GM06990 (cell line): ENCODE measurements at regions not wholly inside any gene's neighbourhood (a gene's known extent, or its start where the extent isn't known, plus 50 kb on each side); places are given as distances from the start of the nearest gene placed in this dataset.
"Not testable (repeated sequence)": the region's sequence is repeated elsewhere in the genome, so short reads cannot be mapped to it uniquely, and the experiment has no call there.

Experiments
- DNase-seq: peaks from one replicate; pipeline ENCODE4 v3.0.0-alpha.2; 2011; ENCODE audit not compliant: insufficient read length; ENCODE audit errors: extremely low read depth
- H3K27me3 ChIP-seq: replicated peaks from 2 replicates; pipeline ENCODE4 v1.6.0; 2011; ENCODE audit warnings: low read length; ENCODE audit not compliant: control insufficient read depth, insufficient read depth
- H3K36me3 ChIP-seq: 2 replicates; pipeline ENCODE4 v1.5.1; 2011; ENCODE audit warnings: low read length; ENCODE audit not compliant: control insufficient read depth, insufficient read depth
- H3K4me3 ChIP-seq: replicated peaks from 2 replicates; pipeline ENCODE4 v1.5.1; 2011; ENCODE audit warnings: low read depth, mild to moderate bottlenecking, control low read depth, low read length
- CTCF ChIP-seq: IDR thresholded peaks from 2 replicates; pipeline ENCODE4 v1.5.1; 2011; ENCODE audit warnings: low read length, control low read depth, mild to moderate bottlenecking, inconsistent platforms; ENCODE audit not compliant: insufficient read depth, poor library complexity, severe bottlenecking

GRCh38 chr12:62069976-62070375, 190.2 kb upstream of the USP15 start:
- DNase-seq: no peak
- Histone ChIP-seq H3K27me3 (no peaks in the 10 kb centered on the region), H3K36me3 (no peaks in the 10 kb centered on the region), H3K4me3 (no peak overlapping the region)
- no peak for TF ChIP-seq CTCF

GRCh38 chr12:62073236-62073635, 187.0 kb upstream of the USP15 start:
- DNase-seq, H3K27me3 ChIP-seq, H3K4me3 ChIP-seq, H3K36me3 ChIP-seq: not testable (repeated sequence)

GRCh38 chr12:62075870-62076269, 184.3 kb upstream of the USP15 start:
- no peaks in the 10 kb centered on the region for H3K27me3 ChIP-seq
- H3K36me3 ChIP-seq: no peaks in the 10 kb centered on the region
- no peak overlapping the region for H3K4me3 ChIP-seq
- TF ChIP-seq CTCF: no peak
- no peak for DNase-seq

GRCh38 chr12:62078020-62078419, 182.2 kb upstream of the USP15 start:
- H3K36me3 ChIP-seq: no peaks in the 10 kb centered on the region
- no peak for TF ChIP-seq CTCF

DNA sequence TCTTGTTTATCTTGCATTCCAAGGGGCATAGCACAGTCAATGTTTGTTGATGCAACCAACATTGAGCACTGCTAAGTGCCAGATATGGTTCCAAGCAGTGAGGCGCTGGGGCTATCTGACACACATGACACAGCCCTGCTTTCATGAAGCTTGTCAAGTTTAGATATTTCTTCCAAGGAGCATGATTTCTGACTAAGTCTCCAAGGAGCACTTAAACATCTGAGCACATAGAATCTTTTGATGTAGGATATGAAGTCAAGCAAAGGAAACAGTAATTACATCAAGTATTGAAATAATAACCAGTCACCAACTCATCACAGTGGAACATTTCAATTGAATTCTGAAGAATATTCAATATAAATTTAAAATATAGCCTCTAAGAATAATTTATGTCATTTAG, 177.8 kb upstream of the USP15 start:
- Histone ChIP-seq H3K27me3 (no peaks in the 10 kb centered on the region), H3K4me3 (no peak overlapping the region), H3K36me3 (no peaks in the 10 kb centered on the region)
- no peak for DNase-seq
- TF ChIP-seq CTCF: no peak

More at GRCh38 chr12:62078020-62078419, 182.2 kb upstream of the USP15 start:
- no peak overlapping the region for H3K4me3 ChIP-seq
- no peaks in the 10 kb centered on the region for H3K27me3 ChIP-seq
- no peak for DNase-seq

DNA sequence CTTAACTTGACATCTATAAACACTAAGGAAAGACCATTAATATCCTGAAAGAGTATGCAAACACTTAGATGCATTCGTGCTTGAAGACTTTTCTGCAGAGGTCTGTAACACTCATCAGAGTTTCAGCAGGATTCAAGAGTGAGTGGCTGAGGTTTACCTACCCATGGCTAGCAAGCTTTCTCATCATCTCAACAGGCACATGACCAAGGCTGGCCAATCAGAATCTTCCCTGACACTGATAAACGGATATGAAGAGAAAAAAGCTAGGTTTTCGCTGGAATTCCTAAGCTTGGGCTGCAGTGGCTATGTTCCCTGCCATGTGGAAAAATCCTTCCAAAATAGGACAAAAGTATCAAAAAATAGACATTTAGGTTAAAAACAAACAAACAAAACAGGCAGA, 162.1 kb upstream of the USP15 start:
- Histone ChIP-seq H3K27me3 (no peaks in the 10 kb centered on the region), H3K4me3 (no peak overlapping the region), H3K36me3 (no peaks in the 10 kb centered on the region)
- DNase-seq: no peak
- TF ChIP-seq CTCF: no peak
